OCI-LY3 (cell line): ENCODE measurements at regions not wholly inside any gene's neighbourhood (a gene's known extent, or its start where the extent isn't known, plus 50 kb on each side); places are given as distances from the start of the nearest gene placed in this dataset.

ENCODE experiments used
- EZH2phosphoT487 ChIP-seq: fragments of 200-600 bp; shearing (Covaris generic); IDR thresholded peaks from 2 replicates; pipeline ENCODE4 v1.6.1; 2018; ENCODE audit warnings: antibody characterized with exemption, mixed run types, low read depth
- TF ChIP-seq, protein P1 (sequence below): fragments of 200-600, 300-600 bp; sonication (generic); IDR thresholded peaks from 2 replicates; pipeline ENCODE4 v1.5.1; 2014; ENCODE audit warnings: antibody characterized with exemption, low read length, low read depth

GRCh38 chr1:193754732-193755427 lies 568.5 kb upstream of the B3GALT2 start:
- TF ChIP-seq, protein P1, sequence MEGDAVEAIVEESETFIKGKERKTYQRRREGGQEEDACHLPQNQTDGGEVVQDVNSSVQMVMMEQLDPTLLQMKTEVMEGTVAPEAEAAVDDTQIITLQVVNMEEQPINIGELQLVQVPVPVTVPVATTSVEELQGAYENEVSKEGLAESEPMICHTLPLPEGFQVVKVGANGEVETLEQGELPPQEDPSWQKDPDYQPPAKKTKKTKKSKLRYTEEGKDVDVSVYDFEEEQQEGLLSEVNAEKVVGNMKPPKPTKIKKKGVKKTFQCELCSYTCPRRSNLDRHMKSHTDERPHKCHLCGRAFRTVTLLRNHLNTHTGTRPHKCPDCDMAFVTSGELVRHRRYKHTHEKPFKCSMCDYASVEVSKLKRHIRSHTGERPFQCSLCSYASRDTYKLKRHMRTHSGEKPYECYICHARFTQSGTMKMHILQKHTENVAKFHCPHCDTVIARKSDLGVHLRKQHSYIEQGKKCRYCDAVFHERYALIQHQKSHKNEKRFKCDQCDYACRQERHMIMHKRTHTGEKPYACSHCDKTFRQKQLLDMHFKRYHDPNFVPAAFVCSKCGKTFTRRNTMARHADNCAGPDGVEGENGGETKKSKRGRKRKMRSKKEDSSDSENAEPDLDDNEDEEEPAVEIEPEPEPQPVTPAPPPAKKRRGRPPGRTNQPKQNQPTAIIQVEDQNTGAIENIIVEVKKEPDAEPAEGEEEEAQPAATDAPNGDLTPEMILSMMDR, result peak; percentile 38
- no peak for TF ChIP-seq EZH2phosphoT487
